Mucosa of rectum (tissue), 2 donors: ENCODE measurements at regions not wholly inside any gene's neighbourhood (a gene's known extent, or its start where the extent isn't known, plus 50 kb on each side); places are given as distances from the start of the nearest gene placed in this dataset.

Experiments
- H3K27ac ChIP-seq, 2 donors: one replicate each; pipeline ENCODE4 v1.7.0; 2013; ENCODE audit warnings: inconsistent platforms in 2 of 2, low read depth in 2 of 2, low read length in 2 of 2
- H3K27me3 ChIP-seq, 2 donors: one replicate each; pipeline ENCODE4 v1.7.0; 2013; ENCODE audit warnings: low read length in 2 of 2; ENCODE audit not compliant: control insufficient read depth in 2 of 2, insufficient read depth in 2 of 2
- H3K36me3 ChIP-seq, 2 donors: one replicate each; pipeline ENCODE4 v1.7.0; 2013; ENCODE audit warnings: low read length in 2 of 2; ENCODE audit not compliant: control insufficient read depth in 2 of 2, insufficient read depth in 2 of 2
- H3K4me1 ChIP-seq, 2 donors: one replicate each; pipeline ENCODE4 v1.7.0; 2013; ENCODE audit warnings: low read length in 2 of 2, mild to moderate bottlenecking in 1 of 2; ENCODE audit not compliant: control insufficient read depth in 2 of 2, insufficient read depth in 2 of 2
- H3K4me3 ChIP-seq, 2 donors: one replicate each; pipeline ENCODE4 v1.7.0; 2013; ENCODE audit warnings: low read length in 2 of 2
- H3K9ac ChIP-seq, 2 donors: one replicate each; pipeline ENCODE4 v1.7.0; 2013; ENCODE audit warnings: low read length in 2 of 2, low read depth in 1 of 2, mild to moderate bottlenecking in 1 of 2
- H3K9me3 ChIP-seq, 2 donors: one replicate each; pipeline ENCODE4 v1.7.0; 2013; ENCODE audit warnings: low read length in 2 of 2; ENCODE audit not compliant: control insufficient read depth in 2 of 2
- donor health status: healthy.
- donor health status: Normal muscosa, but diverticular disease.

- H3K27ac ChIP-seq = no peak overlapping the region
- H3K9ac ChIP-seq = no peak overlapping the region
- H3K27me3 ChIP-seq = no peaks in the 10 kb centered on the region
- H3K9me3 ChIP-seq = no peaks in the 10 kb centered on the region
- no peaks in the 10 kb centered on the region for H3K36me3 ChIP-seq
- H3K4me1 ChIP-seq = no peaks in the 10 kb centered on the region
- no peak overlapping the region for H3K4me3 ChIP-seq
Measured at GRCh38 chr6:92848901-92849300, 570.5 kb downstream of the EPHA7 start.

- Histone ChIP-seq H3K9ac (no peak overlapping the region), H3K9me3 (no peaks in the 10 kb centered on the region), H3K36me3 (no peaks in the 10 kb centered on the region), H3K4me3 (no peak overlapping the region), H3K4me1 (no peaks in the 10 kb centered on the region), H3K27ac (no peak overlapping the region), H3K27me3 (no peaks in the 10 kb centered on the region)
Measured at GRCh38 chr6:92848459-92848858, 570.9 kb downstream of the EPHA7 start.

GRCh38 chr6:92847988-92848387 lies 571.4 kb downstream of the EPHA7 start:
- Histone ChIP-seq H3K27ac (no peak overlapping the region), H3K9ac (no peak overlapping the region), H3K36me3 (no peaks in the 10 kb centered on the region), H3K4me1 (no peaks in the 10 kb centered on the region), H3K27me3 (no peaks in the 10 kb centered on the region), H3K4me3 (no peak overlapping the region), H3K9me3 (no peaks in the 10 kb centered on the region)

- H3K27me3 ChIP-seq = no peaks in the 10 kb centered on the region
- H3K9me3 ChIP-seq = no peaks in the 10 kb centered on the region
- no peak overlapping the region for H3K4me3 ChIP-seq
- no peaks in the 10 kb centered on the region for H3K36me3 ChIP-seq
- H3K4me1 ChIP-seq = no peaks in the 10 kb centered on the region
- no peak overlapping the region for H3K27ac ChIP-seq
- no peak overlapping the region for H3K9ac ChIP-seq
Measured at GRCh38 chr6:92840246-92840930, 579.0 kb downstream of the EPHA7 start.

- Histone ChIP-seq H3K9me3 (no peaks in the 10 kb centered on the region), H3K9ac (no peak overlapping the region), H3K36me3 (no peaks in the 10 kb centered on the region), H3K27ac (no peak overlapping the region), H3K27me3 (no peaks in the 10 kb centered on the region), H3K4me3 (no peak overlapping the region), H3K4me1 (no peaks in the 10 kb centered on the region)
Measured at GRCh38 chr6:92828788-92829187, 590.6 kb downstream of the EPHA7 start.

GRCh38 chr6:92827104-92827503 lies 592.3 kb downstream of the EPHA7 start:
- Histone ChIP-seq H3K9me3 (no peaks in the 10 kb centered on the region), H3K27ac (no peak overlapping the region), H3K36me3 (no peaks in the 10 kb centered on the region), H3K27me3 (no peaks in the 10 kb centered on the region), H3K4me3 (no peak overlapping the region), H3K9ac (no peak overlapping the region), H3K4me1 (no peaks in the 10 kb centered on the region)

- H3K9me3 ChIP-seq = no peaks in the 10 kb centered on the region
- no peak overlapping the region for H3K27ac ChIP-seq
- no peak overlapping the region for H3K9ac ChIP-seq
- no peak overlapping the region for H3K4me3 ChIP-seq
- H3K4me1 ChIP-seq = no peaks in the 10 kb centered on the region
- H3K36me3 ChIP-seq = no peaks in the 10 kb centered on the region
- H3K27me3 ChIP-seq = no peaks in the 10 kb centered on the region
Measured at GRCh38 chr6:92826633-92827032, 592.7 kb downstream of the EPHA7 start.

GRCh38 chr6:92822222-92822621 lies 597.1 kb downstream of the EPHA7 start:
- H3K9ac ChIP-seq = no peak overlapping the region
- no peaks in the 10 kb centered on the region for H3K9me3 ChIP-seq
- H3K27ac ChIP-seq = no peak overlapping the region
- H3K27me3 ChIP-seq = no peaks in the 10 kb centered on the region
- H3K4me3 ChIP-seq = no peak overlapping the region
- no peaks in the 10 kb centered on the region for H3K4me1 ChIP-seq
- H3K36me3 ChIP-seq = no peaks in the 10 kb centered on the region

- no peak overlapping the region for H3K27ac ChIP-seq
- H3K9ac ChIP-seq = no peak overlapping the region
- no peaks in the 10 kb centered on the region for H3K4me1 ChIP-seq
Measured at GRCh38 chr6:92820601-92821000, 598.8 kb downstream of the EPHA7 start.

GRCh38 chr6:92810913-92811312 lies 608.4 kb downstream of the EPHA7 start:
- Histone ChIP-seq H3K4me1 (no peaks in the 10 kb centered on the region), H3K27ac (no peak overlapping the region), H3K9me3 (no peaks in the 10 kb centered on the region), H3K36me3 (no peaks in the 10 kb centered on the region), H3K4me3 (no peak overlapping the region), H3K9ac (no peak overlapping the region), H3K27me3 (no peaks in the 10 kb centered on the region)

More at GRCh38 chr6:92820601-92821000, 598.8 kb downstream of the EPHA7 start:
- H3K36me3 ChIP-seq = no peaks in the 10 kb centered on the region
- no peaks in the 10 kb centered on the region for H3K9me3 ChIP-seq
- no peaks in the 10 kb centered on the region for H3K27me3 ChIP-seq
- no peak overlapping the region for H3K4me3 ChIP-seq

GRCh38 chr6:92806254-92806653 lies 613.1 kb downstream of the EPHA7 start:
- H3K27me3 ChIP-seq = no peaks in the 10 kb centered on the region
- H3K4me1 ChIP-seq = no peaks in the 10 kb centered on the region
- H3K9ac ChIP-seq = no peak overlapping the region
- H3K9me3 ChIP-seq = no peaks in the 10 kb centered on the region
- H3K27ac ChIP-seq = no peak overlapping the region
- H3K36me3 ChIP-seq = no peaks in the 10 kb centered on the region
- H3K4me3 ChIP-seq = no peak overlapping the region
